NT2/D1 (cell line): ENCODE measurements at regions not wholly inside any gene's neighbourhood (a gene's known extent, or its start where the extent isn't known, plus 50 kb on each side); places are given as distances from the start of the nearest gene placed in this dataset.
"Not testable (repeated sequence)": the region's sequence is repeated elsewhere in the genome, so short reads cannot be mapped to it uniquely, and the experiment has no call there.

Source experiments
- DNase-seq: peaks from one replicate; pipeline ENCODE4 v3.0.0-alpha.2; 2011; ENCODE audit warnings: low read depth, low spot score
- H3K27me3 ChIP-seq: 2 replicates; pipeline ENCODE4 v1.6.0; 2011; ENCODE audit warnings: mild to moderate bottlenecking; ENCODE audit not compliant: insufficient read length, insufficient read depth
- H3K36me3 ChIP-seq: 2 replicates; pipeline ENCODE4 v1.6.1; 2011; ENCODE audit warnings: mild to moderate bottlenecking, low read length, mixed read lengths; ENCODE audit not compliant: insufficient read depth, insufficient read length
- H3K4me1 ChIP-seq: 2 replicates; pipeline ENCODE4 v1.5.1; 2011; ENCODE audit not compliant: insufficient read depth, insufficient read length
- H3K4me3 ChIP-seq: 2 replicates; pipeline ENCODE4 v1.5.1; 2011; ENCODE audit warnings: low read depth; ENCODE audit not compliant: insufficient read length
- H3K9ac ChIP-seq: 2 replicates; pipeline ENCODE4 v1.6.0; 2011; ENCODE audit warnings: low read depth; ENCODE audit not compliant: insufficient read length
- H3K9me3 ChIP-seq: 2 replicates; pipeline ENCODE4 v1.5.1; 2011; ENCODE audit warnings: mild to moderate bottlenecking, low read length; ENCODE audit not compliant: insufficient read depth
- SUZ12 ChIP-seq: IDR thresholded peaks from 2 replicates; pipeline ENCODE4 v1.6.1; 2011; ENCODE audit not compliant: insufficient read length, insufficient read depth; ENCODE audit errors: extremely low read depth
- YY1 ChIP-seq: IDR thresholded peaks from 2 replicates; pipeline ENCODE4 v1.6.1; 2011; ENCODE audit not compliant: insufficient read length, insufficient read depth
- ZNF274 ChIP-seq: IDR thresholded peaks from 2 replicates; pipeline ENCODE4 v1.6.1; 2011; ENCODE audit warnings: mild to moderate bottlenecking, low read depth, low read length

DNA sequence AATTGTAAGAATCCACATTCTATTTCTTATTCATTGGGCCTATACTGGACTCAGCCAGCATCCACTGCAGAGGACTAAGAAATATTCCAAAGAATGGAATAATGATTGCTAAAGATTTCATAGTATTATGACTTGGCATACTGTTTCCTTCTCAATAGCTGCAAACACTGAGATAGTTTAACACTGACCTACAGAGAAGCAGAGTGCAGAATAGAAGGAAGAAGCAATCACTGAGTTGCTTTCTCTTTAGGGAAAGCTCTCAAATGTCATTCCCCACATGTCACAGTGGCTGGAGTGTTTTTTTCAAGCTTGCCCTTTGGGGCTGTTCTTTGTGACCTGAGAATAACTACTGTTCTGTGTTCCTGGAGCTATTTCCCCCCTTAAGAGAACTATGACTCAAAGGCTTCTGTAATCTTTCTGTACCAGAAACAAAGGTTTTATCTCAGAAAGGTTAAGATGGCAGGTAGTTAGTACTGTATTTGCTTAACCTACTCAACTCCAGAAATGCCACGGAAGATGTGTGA, 243.6 kb upstream of the LUZP2 start:
- Histone ChIP-seq H3K27me3 (no peaks in the 10 kb centered on the region), H3K9me3 (no peaks in the 10 kb centered on the region), H3K4me3 (no peak overlapping the region), H3K9ac (no peak overlapping the region), H3K4me1 (no peaks in the 10 kb centered on the region), H3K36me3 (no peaks in the 10 kb centered on the region)
- no peak for TF ChIP-seq SUZ12
- no peak for TF ChIP-seq YY1
- no peak for DNase-seq

DNA sequence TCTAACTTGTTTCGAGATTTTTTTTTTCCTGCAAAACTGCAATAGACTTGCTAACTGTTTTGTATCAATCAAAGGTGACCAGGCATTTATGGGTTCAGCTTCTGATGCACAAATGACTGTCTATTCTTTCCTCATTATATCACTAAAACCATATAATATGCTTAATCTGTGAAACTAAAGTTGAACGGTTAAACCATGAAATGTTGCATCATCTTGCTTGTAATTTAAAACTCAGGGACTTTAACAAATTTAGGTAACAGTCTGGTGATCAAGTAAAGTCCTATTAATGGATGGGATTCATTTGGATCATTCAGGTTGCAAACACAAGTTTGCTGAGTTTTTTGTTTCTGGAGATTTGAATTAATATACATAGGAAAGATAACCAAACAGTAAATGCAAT, 232.0 kb upstream of the LUZP2 start:
- H3K9me3 ChIP-seq, result no peaks in the 10 kb centered on the region
- H3K36me3 ChIP-seq, result no peaks in the 10 kb centered on the region
- TF ChIP-seq ZNF274 (no peak), SUZ12 (no peak), YY1 (no peak)
- DNase-seq, result no peak
- H3K9ac ChIP-seq, result no peak overlapping the region
- H3K27me3 ChIP-seq, result no peaks in the 10 kb centered on the region
- H3K4me3 ChIP-seq, result no peak overlapping the region
- no peaks in the 10 kb centered on the region for H3K4me1 ChIP-seq

DNA sequence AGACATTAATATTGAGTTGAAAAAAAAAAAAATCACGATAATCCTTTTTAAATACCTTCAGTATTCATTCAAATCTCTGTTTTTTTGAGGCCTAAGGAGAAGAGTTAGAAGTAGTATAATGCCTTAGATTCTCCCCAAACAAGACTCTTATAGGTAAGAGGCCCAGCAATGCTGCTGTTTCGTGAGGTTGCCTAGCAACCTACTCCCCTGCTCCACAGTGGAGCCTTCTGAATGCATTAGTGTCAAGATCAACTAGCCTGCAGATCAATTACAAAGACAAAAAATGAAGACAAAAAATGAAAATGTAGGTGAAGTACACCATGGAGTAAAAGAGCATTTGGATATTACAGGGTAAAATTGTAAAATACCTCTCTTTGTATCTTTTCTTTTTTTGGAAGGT, 229.8 kb upstream of the LUZP2 start:
- Histone ChIP-seq H3K4me3 (no peak overlapping the region), H3K9me3 (no peaks in the 10 kb centered on the region), H3K36me3 (no peaks in the 10 kb centered on the region), H3K4me1 (no peaks in the 10 kb centered on the region), H3K27me3 (no peaks in the 10 kb centered on the region), H3K9ac (no peak overlapping the region)
- DNase-seq, result no peak
- TF ChIP-seq SUZ12, result no peak
- no peak for TF ChIP-seq ZNF274
- no peak for TF ChIP-seq YY1

DNA sequence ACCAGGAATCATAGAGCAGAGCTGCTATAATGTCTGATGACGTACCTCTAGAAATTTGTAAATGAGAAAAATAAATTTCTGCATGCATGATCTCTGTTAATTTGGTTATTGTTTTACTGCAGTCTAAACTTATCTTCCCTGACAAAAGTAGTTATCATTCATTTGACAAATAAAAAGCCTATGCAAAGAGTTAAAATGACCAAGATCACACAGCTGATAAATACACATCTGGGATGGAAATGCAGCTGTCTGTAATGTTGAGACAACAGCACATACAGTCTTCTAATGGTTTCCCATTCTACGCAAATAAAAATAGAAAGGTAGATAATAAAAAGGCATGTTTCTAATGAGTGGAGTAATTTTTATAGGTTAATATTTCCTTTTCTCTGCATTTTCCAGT, 225.1 kb upstream of the LUZP2 start:
- no peaks in the 10 kb centered on the region for H3K36me3 ChIP-seq
- H3K9me3 ChIP-seq, result peaks cover 7% of the 10 kb centered on the region; the same call in 1 of the 2 replicates
- H3K27me3 ChIP-seq, result no peaks in the 10 kb centered on the region
- DNase-seq, result no peak
- no peak overlapping the region for H3K4me3 ChIP-seq
- no peak overlapping the region for H3K9ac ChIP-seq
- H3K4me1 ChIP-seq, result no peaks in the 10 kb centered on the region
- TF ChIP-seq YY1 (no peak), ZNF274 (no peak), SUZ12 (no peak)

DNA sequence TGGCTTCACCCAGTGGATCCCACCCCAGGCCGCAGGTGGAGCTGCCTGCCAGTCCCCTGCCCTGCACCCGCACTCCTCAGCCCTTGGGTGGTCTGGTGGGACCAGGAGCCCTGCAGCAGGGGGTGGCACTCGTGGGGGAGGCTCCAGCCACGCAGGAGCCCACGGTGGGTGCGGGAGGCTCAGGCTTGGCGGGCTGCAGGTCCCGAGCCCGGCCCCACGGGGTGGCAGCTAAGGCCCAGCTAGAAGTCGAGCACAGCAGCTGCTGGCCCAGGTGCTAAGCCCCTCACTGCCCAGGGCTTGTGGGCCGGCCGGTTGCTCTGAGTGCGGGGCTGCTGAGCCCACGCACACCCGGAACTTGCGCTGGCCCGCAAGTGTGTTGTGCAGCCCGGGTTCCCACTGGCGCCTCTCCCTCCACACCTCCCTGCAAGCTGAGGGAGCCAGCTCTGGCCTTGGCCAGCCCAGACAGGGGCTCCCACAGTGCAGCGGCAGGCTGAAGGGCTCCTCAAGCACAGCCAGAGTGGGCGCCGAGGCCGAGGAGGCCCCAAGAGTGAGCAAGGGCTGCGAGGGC, 222.6 kb upstream of the LUZP2 start:
- DNase-seq, H3K27me3 ChIP-seq, H3K9ac ChIP-seq, H3K4me1 ChIP-seq, H3K4me3 ChIP-seq, H3K9me3 ChIP-seq, H3K36me3 ChIP-seq: not testable (repeated sequence)

DNA sequence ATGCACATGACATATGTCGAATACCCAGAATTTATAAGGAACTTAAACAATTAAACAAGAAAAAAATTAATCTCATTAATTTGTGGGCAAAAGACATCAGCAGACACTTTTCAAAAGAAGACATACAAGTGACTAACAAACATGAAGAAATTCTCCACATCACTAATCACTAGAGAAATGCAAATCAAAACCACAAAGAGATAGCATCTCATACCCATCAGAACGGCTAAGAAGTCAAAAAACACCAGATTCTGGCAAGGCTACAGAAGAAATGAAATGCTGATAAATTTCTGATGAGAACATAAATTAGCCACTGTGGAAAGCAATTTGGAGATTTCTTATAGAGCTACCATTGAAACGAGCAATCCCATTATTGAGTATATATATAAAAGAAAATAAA, 210.6 kb upstream of the LUZP2 start:
- H3K27me3 ChIP-seq, result no peaks in the 10 kb centered on the region
- H3K9ac ChIP-seq, result no peak overlapping the region
- H3K9me3 ChIP-seq, result no peaks in the 10 kb centered on the region
- no peaks in the 10 kb centered on the region for H3K36me3 ChIP-seq
- no peak for DNase-seq
- TF ChIP-seq SUZ12, result no peak
- no peak for TF ChIP-seq ZNF274
- TF ChIP-seq YY1, result no peak
- no peaks in the 10 kb centered on the region for H3K4me1 ChIP-seq
- H3K4me3 ChIP-seq, result no peak overlapping the region

DNA sequence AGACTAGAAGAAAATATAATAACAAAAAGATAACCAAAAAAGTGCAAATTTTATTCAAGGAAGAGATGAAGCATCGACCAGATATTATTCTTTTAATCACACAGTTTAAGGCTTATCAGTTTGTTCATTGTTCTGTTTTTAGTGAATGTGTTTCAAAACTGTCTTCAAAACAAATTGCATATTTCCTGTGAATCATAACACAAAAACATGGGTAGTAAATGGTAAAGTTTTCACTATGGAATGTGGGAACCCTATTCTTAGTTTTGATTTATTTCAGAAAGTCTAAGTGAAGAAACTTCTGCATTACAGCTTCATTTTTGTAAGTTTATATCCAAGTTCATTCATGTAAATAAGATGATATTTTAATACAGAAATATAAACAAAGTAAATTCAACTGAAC, 207.6 kb upstream of the LUZP2 start:
- H3K4me3 ChIP-seq, result no peak overlapping the region
- H3K27me3 ChIP-seq, result no peaks in the 10 kb centered on the region
- no peak for DNase-seq
- no peak for TF ChIP-seq ZNF274
- no peak for TF ChIP-seq SUZ12
- TF ChIP-seq YY1, result no peak
- H3K9me3 ChIP-seq, result no peaks in the 10 kb centered on the region
- H3K36me3 ChIP-seq, result no peaks in the 10 kb centered on the region
- no peaks in the 10 kb centered on the region for H3K4me1 ChIP-seq
- no peak overlapping the region for H3K9ac ChIP-seq

DNA sequence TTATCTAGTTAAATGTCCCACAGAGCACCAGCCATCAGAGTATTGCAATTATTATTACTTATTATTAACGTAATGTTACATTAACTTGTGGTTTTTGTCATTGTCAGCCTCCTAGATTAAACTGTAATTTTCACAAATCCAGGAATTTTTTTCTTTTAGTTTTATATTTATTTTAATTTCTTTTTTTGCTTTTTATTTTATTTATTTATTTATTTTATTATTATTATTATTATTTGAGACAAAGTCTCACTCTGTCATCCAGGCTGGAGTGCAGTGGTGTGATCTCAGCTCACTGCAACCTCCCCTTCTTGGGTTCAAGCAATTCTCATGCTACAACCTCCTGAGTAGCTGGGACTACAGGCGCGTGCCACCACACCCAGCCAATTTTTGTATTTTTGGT, 202.9 kb upstream of the LUZP2 start:
- Histone ChIP-seq H3K9me3 (no peaks in the 10 kb centered on the region), H3K4me1 (no peaks in the 10 kb centered on the region), H3K36me3 (no peaks in the 10 kb centered on the region), H3K27me3 (no peaks in the 10 kb centered on the region), H3K4me3 (no peak overlapping the region), H3K9ac (no peak overlapping the region)
- no peak for TF ChIP-seq SUZ12
- TF ChIP-seq YY1, result no peak
- TF ChIP-seq ZNF274, result no peak
- no peak for DNase-seq
